ENCODE measurements at regions not wholly inside any gene's neighbourhood (a gene's known extent, or its start where the extent isn't known, plus 50 kb on each side); places are given as distances from the start of the nearest gene placed in this dataset.
"Not testable (repeated sequence)": the region's sequence is repeated elsewhere in the genome, so short reads cannot be mapped to it uniquely, and the experiment has no call there.

DNA sequence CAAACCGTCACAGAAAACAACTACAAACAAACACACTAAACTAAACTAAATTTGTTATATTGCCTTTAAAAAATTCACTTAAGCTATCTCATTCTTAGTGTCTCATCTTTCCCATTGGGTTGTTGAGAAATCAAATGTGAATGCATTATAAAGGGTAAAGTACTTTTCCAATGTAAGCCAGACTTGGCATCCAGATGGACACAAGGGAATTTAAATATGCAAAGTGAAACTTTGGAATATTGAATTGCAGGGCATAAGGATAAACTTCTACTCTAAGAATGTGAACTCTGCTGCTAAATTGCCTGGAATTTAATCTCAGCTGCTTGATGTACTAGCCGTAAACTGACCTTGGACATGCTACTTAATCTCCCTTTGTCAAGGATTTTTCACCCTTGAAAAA is 1554.6 kb downstream of the CDH8 start:
- no peak for DNase-seq

DNA sequence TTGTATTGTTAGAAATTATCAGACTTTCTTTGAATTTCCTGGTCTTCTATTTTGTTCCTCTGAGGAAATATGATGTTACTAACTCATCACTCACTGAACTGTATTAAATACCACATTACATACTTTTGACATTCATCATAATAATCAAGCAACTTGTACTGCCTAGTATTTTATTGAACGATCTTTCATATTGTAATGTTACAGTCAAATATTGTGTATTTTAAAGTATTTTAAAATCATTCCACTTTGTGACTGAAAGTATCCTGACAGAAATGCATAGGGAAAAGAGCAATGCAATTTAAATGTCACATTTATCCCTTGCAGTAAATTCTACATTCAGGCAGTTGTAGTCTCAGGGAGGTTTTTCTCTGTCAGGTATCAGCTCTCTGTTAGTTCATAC is 1557.4 kb downstream of the CDH8 start:
- no peak for DNase-seq

DNA sequence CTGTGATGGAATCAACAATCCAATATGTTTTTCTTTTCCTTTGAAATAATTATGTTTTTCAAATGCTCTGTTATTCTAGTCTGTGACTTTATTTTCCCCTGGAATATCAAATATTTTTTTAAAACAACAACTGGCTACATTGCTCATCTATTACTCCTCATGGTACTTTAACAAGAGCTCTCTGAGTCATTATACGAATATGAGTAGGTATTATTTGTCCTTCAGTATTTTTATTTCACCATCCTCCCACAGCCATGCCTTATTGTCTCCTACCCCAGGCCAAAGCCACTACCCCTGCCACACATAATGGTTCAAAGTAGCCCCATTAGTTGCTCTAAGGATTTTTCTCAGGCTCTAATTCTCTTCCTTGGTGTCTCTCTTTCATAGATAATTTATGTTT is 1572.3 kb downstream of the CDH8 start:
- no peak for DNase-seq

DNA sequence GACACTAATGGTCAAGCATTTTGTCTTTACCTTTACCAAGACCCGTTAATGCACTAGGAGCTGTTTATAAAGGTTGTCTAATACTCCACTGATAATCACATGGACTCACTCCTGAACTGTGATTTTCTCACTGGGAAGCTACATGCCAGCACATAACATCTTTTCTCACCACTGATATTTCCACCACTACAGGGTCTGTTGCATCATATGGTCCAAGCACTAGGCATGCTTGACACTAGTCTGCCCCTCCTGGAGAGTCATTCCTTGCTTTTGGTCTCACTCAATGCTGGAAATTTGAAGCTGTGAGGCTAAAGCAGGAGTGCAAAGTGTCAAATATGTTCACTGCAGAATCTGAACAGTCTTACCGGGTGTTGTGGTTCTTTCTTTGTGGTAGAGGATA is 1576.8 kb downstream of the CDH8 start:
- no peak for DNase-seq

DNA sequence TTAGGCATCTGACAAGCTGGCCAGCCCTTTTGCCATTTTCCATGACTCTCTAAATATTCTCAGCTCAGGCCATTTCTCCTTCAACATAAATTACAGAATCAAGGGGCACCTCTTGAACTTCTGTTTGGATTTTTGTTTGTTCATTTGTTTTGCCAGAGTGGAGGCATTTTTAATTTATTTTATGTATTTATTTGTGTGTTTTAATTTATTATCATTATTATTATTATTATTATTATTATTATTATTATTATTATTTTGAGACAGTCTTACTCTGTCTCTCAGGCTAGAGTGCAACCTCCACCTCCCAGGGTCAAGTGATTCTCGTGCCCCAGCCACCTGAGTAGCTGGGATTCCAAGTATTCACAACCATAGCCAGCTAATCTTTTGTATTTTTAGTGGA is 1578.0 kb downstream of the CDH8 start:
- DNase-seq: no peak

DNA sequence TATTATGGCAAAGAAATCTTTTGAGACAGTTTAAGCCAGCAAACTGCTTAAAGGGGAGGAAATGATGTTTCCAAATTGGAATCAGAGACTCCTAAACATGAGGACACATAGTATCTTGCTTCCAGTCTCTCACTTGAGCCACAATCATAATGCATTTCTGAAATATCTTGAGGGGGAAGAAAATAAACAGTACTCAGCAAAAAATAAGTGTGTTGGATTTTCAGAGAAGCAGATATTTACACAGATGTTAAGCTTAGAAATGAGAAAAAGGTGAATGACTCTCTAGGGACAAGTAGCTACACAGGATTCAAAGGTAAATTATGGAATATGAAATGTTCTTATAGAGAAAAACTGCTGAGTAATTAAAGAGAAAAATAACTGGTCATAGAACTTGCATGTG is 1583.6 kb downstream of the CDH8 start:
- DNase-seq: no peak

DNA sequence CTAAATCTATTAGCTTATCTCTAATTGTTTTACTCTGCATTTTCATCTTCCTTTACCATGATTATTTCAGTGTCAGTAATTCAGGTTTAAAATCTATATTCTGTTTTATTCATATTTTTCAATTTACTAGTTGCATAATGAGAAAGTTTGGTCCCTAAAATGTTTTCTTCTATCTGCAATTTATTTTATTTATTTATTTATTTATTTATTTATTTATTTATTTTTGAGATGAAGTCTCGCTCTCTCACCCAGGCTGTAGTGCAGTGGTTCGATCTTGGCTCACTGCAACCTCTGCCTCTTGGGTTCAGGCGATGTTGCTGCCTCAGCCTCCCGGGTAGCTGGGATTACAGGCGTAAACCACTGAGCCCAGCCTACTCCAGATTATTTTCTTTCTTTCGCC is 1597.3 kb downstream of the CDH8 start:
- DNase-seq: no peak

DNA sequence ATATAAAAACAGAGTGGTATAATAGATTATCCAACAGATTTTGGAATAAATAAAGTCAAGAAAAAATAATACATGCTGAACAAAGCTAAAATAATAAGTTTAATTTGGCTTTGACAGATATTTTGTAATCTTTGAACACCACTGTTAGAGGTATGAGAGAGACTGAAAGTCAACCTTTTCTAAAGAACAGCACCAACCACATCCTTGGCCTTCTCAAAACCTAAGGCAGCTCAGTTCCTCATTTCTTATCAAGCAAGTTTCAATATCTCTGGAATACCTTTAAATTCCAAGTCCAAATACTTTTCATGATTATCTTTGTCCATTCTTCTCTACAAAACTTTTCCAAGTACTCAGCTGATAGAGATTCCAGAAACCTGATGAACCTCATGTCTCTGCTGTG is 1603.8 kb downstream of the CDH8 start:
- no peak for DNase-seq

DNA sequence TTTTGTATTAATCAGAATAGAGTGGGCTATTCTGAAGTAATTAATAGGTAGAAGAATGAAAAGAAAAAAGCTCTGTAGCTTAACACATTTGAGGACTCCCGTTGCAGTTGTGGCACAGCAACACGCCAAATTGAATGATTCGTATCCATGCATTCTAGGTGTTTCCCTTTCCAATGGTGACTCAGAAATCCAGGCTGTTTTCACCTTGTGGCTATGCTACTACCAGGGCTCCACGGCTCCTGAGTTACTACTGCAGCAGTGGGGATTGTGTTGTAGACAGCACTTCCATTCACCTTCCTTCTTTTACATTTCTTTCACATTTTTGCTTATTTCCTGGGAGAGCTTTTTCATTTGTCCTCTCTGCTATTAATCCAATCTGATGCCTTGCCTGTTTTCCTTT is 1616.4 kb downstream of the CDH8 start:
- no peak for DNase-seq

DNA sequence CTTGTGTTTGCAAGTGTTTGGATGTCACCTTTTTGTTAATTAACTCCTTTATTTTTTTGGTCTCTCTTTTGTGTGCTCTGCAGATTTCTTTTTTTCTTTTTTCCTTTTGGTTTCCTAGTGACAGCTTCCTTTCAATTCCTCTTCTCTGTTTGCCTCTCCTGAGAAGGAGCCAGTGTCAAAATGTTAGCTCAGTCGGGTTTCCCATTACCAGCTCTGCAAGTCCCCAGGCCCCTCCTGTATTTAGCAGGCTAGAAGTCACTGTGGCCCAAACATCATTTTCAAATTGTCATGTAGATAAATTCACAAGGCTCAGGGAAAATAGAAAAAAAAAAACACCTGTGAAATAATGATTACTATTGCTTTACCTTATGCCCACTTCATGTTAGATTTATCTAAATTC is 1621.6 kb downstream of the CDH8 start:
- DNase-seq: no peak

DNA sequence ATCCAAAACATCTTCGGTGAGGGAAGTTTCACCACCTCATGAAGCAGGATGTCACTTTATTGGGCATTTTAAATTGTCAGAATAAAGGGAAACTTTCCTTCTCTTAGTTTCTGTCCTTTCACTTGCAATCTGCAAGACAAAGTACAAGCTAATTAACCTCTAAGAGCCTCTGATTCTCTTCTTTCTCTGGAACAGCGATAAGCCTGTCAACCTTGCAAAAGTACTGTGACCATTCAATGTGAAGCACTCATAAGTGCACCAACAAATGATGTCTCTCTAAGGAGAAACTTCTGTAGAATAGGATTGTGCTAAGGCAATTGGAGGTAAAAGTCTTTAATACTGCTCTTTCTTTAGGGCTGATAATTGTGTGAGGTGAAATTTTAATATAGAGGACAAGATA is 1622.3 kb downstream of the CDH8 start:
- DNase-seq: no peak

DNA sequence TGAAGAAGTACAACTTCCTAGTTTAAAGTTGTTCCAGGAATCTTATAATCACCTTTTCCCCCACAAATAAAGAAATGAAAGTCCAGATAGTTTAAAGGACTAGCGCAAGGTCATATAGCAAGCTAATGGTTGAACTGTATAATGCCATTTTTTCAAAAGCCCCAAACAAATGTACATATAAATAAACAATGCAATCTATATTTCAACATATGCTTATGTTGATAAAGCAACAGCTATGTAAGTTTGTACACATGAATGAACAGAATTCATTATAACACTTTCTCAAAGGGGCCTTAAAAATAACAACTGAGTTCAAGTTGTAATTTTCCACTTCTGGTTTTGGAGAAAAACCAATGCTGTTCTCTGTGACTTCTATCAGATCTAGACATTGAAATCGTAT is 1628.6 kb downstream of the CDH8 start:
- DNase-seq: no peak

DNA sequence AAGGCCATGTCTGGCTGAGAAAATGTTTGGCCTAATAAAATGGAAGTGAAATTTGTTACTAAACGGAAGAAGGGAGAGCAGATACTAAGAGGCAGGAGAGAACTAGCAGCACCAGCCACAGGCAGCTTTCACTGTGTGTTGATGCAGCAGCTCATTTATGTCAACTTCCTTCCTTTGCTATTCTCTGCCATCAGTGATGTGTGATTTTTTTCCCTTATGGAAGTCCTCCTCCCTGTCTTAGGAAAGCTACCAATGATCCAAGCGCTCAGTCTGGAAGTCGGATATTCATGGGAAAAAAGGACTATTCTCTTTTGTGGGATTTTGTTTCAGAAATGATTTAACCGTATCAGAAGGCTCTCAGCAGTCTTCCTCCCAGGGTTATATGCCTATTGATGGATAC is 1629.2 kb downstream of the CDH8 start:
- DNase-seq: no peak

DNA sequence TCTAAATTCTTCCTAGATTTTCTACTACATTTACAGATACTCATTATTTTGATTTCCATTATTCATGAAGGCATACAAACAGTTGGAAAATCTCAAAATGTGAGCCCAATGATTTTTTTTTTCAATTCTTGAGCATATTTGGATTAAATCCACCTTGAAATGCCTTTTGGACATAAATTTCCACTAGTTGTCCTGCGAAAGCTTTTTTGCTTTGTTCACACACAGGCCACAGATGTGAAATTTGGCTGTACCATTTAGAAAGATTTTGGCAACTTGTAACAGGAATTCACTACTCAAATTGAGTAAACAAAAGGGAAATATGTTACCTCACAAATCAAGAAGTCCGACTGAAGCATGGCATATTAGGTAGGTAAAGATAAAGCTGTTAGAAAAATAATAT is 1631.0 kb downstream of the CDH8 start:
- DNase-seq: no peak

DNA sequence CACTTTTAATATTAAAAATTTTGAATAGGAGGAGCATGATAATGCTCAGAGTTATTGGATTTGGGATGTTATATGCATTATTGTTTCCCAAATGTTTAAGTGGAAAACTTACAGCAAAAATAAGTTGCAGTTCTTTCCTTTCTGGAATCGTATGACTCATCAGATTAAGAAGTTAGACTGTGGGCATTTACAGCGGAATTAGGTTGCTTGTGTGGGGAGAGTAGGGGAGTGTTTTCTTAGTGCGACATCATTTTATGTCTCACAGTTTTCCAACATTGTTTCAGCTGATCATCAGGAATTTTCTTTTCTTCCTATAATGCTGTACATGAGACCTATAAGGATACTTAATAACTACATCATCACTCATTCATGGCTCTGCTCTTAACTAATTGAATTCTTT is 1631.8 kb downstream of the CDH8 start:
- no peak for DNase-seq

DNA sequence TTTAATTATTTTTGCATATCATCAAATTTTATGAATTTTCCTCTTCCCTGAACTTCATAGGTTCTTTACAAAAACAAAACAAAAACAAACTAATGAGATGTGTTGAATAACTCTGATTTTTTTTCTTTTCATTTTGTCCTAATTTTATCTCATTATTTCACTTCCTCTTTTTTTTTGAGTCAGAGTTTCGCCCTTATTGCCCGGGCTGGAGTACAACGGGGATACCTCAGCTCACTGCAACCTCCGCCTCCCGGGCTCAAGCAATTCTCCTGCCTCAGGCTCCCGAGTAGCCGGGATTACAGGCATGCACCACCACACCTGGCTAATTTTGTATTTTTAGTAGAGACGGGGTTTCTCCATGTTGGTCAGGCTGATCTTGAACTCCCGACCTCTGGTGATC is 1633.3 kb downstream of the CDH8 start:
- DNase-seq: not testable (repeated sequence)

DNA sequence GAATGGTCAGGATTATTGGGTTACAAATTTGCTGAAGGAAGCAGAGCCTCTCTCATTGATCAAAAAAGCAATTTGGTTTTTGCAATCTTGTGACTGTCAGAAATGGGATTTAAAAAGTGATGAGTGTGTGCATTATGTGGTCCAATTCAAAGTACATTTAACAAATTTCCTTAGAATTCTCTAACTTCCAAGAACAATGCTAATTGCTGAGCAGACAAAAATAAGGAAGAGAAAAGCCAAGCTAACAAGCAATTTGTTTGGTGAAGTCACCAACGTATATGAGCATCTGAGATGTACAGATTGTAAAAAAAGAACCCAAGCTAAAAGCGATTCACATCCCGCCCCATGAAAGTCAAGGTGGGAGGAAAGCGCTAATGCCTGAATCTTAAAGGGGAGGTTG is 1643.9 kb downstream of the CDH8 start:
- DNase-seq: no peak

DNA sequence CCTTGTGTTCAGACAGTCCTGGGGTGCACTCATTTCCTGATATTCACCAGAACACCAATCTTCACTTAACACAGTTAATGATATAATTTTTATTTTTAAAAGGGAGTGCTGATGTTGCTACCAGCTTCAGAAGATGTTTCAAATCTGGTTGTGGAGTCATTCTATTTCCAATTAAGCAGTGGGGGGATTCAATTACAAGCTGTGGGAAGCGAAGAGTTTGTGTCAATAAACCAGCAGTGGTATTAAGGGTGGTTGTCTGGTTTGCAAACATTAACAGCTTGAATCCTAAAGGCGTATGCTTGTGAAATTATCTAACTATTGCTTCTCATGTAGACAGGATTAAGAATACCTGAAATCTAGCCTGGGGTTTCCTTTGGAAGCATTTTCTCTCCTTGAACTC is 1637.5 kb upstream of the GOT2 start:
- no peak for DNase-seq

DNA sequence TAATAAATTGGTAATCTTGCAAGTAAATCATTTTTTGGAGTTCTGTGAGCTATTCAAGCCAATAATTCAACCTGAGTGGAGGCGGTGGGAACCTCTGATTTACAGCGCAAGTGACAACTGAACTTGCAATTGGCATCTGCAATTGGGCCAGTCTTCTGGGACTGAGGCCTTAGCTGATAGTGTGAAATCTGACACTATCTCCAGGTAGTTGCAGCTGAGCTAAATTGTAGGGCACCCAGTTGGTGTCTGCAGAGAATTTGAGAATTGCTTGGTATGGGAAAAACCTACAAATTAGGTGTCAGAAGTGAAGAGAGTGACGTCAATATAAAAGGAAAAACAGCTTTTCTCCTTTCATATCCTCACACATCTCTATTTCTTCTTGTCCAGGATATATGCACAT is 1633.6 kb upstream of the GOT2 start:
- no peak for DNase-seq

DNA sequence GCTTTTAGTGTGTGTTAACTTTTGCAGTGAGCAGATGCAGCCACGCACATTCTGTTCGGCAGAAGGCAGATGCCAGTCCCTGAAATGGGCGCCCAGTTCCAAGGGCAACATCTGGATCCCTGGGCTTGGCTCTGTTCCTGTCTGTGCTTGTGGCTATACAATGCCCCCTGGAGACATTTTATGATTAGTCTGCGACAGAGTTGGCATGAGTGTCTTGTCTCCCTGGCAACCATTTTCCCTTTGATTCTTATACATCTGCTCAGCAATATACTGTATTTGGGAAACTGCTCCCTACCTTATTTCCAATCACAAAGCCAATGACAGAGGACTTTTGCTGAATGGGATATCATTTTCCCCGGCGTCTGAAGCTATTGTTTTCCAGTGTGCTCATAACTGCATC is 1629.5 kb upstream of the GOT2 start:
- no peak for DNase-seq

DNA sequence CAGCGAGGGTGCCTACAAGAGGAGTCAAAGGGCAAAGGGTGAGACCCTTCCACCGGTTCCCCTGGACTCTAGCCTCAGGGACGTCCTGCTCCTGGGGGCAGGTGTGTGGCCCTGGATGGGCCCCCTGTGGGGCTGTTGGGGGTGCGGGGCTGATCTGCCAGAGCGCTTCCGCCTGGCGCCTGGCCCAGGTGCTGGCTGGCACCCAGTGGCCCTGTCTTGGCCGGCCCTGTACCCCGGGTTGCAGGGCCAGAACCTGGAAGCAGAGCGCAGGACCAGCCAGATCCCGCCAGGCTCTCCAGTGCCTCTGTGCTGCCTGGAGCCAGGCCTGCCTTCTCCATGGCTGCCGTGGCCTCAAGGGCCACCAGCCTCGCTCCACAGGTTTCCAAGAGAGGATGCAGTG is 1625.8 kb upstream of the GOT2 start:
- not testable (repeated sequence) for DNase-seq

DNA sequence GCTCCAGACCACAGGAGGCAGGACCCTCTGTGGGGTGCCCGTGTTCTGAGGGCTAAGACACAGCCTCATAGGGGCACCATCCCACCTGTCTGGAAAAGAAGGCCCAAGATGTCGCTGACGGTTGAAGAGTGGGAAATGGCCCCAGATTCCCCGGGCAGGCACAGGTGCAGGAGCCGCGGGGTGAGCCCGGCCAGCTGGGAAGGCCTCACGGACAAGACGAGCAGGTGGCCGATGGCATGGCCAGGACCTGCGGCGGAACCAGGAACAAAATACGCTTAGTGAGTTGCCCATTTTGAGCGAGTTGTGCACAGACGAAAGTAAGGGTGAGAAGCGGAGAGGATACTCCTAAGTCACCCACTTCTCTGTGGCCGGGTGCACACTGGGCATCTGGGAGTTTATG is 1625.3 kb upstream of the GOT2 start:
- not testable (repeated sequence) for DNase-seq

DNA sequence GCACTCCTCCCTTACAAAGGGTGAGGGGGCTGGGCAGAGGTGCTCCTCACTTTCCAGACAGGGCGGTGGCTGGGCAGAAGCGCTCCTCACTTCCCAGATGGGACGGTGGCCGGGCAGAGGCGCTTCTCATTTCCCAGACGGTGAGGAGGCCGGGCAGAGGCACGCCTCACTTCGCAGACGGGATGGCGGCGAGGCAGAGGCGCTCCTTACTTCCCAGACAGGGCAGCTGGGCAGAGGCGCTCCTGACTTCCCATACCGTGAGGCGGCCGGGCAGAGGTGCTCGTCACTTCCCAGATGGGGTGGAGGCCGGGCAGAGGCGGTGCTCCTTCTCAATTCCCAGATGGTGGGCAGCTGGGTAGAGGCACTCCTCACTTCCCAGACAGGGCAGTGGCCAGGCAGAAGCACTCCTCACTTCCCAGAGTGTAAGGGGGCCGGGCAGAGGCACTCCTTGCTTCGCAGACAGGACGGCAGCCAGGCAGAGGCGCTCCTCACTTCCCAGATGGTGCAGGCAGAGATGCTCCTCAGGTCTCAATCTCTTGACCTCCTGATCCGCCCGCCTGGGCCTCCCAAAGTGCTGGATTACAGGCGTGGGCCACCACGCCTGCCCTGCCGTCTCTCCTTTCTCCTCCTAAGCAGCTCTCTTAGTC is 1623.9 kb upstream of the GOT2 start:
- DNase-seq: not testable (repeated sequence)

DNA sequence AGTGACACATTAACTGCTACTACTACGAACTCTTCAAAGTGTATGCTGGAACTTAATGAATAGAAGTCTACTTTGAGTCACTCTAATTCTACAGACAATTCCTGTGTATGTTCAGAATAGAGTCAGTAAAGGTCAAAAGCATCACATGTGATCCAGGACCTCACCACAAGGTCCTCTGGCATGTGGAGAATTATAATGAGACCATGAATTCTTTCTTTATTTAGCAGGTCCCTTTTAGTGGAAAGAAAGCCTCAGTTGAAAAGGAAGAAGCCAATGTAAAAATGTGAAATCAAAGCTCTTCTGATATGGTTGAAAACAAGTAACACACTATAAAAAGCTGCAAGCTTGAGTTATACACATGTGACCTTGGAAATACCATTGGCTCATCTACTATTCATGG is 1612.1 kb upstream of the GOT2 start:
- DNase-seq: no peak

DNA sequence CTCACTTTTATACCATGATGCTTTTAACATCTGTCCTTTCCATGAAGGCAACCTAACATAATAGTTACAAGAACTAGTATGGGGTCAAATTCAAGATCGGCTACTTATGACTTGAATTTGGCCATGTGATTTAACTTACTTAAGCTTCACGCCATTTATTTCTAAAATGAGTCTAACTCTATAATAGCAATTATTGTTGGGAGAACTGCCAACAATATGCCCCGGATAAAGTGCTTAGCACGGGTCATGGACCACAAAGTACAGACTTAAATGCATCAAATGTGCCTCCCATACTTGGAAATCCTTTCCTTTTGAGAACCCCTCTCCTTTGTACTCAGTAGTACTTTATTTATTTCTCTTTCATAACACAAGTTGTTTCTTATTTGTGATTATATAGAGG is 1603.6 kb upstream of the GOT2 start:
- no peak for DNase-seq

DNA sequence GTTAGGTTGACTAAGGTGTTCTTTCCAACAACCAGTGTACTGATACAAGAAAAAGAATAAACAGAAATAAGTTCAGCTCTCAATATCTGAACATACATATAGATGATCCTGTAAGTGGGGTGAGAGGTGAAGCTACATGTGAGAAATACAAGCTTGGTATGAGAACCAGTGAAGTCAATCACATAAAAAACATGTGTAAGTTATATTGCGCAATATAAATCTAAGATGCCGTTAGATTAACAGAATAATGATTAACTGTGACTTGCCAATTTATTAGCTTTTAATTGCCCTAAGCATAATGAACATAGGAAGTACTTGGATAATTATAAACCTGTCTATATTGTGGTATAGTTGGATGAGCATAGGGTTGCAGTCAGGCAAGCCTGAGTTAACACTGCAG is 1597.1 kb upstream of the GOT2 start:
- no peak for DNase-seq

Measured in activated CD4-positive, alpha-beta T cell treated with anti-CD3 and anti-CD28 coated beads, Interleukin-2, amount 50 U/mL, for 16 hours (primary cell).